ENCODE measurements at regions not wholly inside any gene's neighbourhood (a gene's known extent, or its start where the extent isn't known, plus 50 kb on each side); places are given as distances from the start of the nearest gene placed in this dataset.

DNA sequence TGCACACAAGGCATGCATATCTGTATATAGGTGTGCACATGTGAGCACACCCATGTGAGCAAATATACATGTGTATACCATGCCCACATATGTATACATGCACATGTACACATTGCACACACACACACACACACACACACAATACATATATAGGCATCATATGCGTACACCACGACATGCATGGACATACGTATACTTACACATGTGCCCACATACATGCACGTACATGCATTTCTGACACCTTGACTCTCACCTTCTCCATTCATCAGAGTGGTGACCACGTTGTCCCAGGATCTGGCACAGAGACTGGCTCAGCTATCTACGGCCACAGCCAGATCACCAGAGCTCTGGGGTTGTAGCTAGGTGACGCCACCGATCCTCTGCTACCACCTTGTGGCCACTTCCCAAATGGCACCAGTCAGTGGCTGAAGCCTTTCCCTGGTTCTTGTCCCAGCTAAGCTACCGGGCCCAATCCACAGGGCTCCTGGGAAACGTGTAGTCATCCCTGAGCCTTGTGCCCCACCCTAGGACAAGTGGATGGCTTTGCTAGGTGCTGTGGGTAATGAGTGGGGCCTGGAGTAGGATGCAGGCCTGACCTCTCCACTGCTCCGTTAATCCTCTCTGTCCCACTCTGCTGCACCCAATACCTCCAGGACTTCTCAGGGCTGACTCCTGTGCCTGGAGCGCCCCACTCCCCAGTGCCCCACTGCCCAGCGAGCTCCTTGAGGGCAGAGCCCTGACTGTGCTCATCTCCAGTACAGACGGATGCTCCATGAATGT is 194.4 kb downstream of the RGS3 start:
- Histone ChIP-seq H3K79me1 (replicated peaks; ENCODE audit: low read length, poor library complexity, severe bottlenecking) (no peaks in the 10 kb centered on the region), H2BK15ac (ENCODE audit: low read depth, poor library complexity, severe bottlenecking) (no peak overlapping the region), H3K4me1 (ENCODE audit: control insufficient read depth, insufficient read depth, low read depth, low read length) (peaks cover 2% of the 10 kb centered on the region), H4K8ac (ENCODE audit: low read length) (peak overlapping the region; percentile 62), H3K27ac (ENCODE audit: low read length, poor library complexity, severe bottlenecking) (no peak overlapping the region), H3K9me3 (ENCODE audit: control insufficient read depth, low read length) (no peaks in the 10 kb centered on the region), H2BK120ac (ENCODE audit: low read depth, low read length) (no peak overlapping the region), H3K23ac (ENCODE audit: low read length in 2 of 2) (no peak overlapping the region), H2AK5ac (ENCODE audit: low read length, severe bottlenecking) (no peak overlapping the region), H3K27me3 (ENCODE audit: control insufficient read depth in 1 of 2, insufficient read depth in 1 of 2, low read length in 2 of 2) (peaks cover 0 to 11% of the 10 kb centered on the region in 2 experiments), H2AFZ (ENCODE audit: low read depth, low read length) (peak overlapping the region; percentile 15), H4K91ac (ENCODE audit: low read length) (peak overlapping the region; percentile 13), H2BK12ac (ENCODE audit: low read length in 2 of 2) (peak overlapping the region; percentile 17 to 69), H3K18ac (ENCODE audit: low read depth in 1 of 2, low read length in 2 of 2) (peak overlapping the region in 1 of 2 experiments; percentile 46), H3K9ac (ENCODE audit: low read length) (peak overlapping the region; percentile 44), H3K4me2 (ENCODE audit: low read length, poor library complexity, severe bottlenecking) (no peak overlapping the region), H3K14ac (ENCODE audit: low read length in 2 of 2) (no peak overlapping the region), H3K36me3 (ENCODE audit: control insufficient read depth in 1 of 2, insufficient read depth in 2 of 2, low read depth in 1 of 2, low read length in 2 of 2) (no peaks in the 10 kb centered on the region), H3K4ac (ENCODE audit: low read depth in 1 of 2, low read length in 2 of 2) (no peak overlapping the region), H2BK5ac (ENCODE audit: low read depth, low read length, poor library complexity, severe bottlenecking) (no peak overlapping the region), H3K4me3 (ENCODE audit: insufficient read depth in 1 of 2, low read depth in 1 of 2, low read length in 2 of 2) (no peak overlapping the region)
- peak; percentile 84 for DNase-seq
- 39% methylated on average over 13 of the region's 14 CpGs for WGBS

DNA sequence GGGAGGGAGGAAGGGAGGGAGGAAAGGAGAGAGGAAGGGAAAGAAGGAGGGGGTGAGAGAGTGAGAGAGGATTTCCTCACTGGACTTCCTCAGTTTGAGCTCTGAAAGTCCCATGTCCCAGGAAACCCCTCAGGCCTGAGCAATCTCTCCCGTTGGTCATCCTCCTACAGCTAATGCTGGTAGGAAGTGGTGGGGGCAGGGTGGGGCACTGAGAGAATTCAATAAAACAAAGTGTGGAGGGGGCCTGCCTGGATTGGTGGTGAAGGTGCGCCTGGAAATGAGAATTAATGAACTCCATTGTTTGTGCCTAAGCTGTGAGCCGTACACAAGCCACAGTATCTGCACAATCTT is 195.0 kb downstream of the RGS3 start:
- Histone ChIP-seq H3K4me3 (ENCODE audit: insufficient read depth in 1 of 2, low read depth in 1 of 2, low read length in 2 of 2) (no peak overlapping the region), H3K9ac (ENCODE audit: low read length) (peak overlapping the region; percentile 44), H3K9me3 (ENCODE audit: control insufficient read depth, low read length) (no peaks in the 10 kb centered on the region), H3K36me3 (ENCODE audit: control insufficient read depth in 1 of 2, insufficient read depth in 2 of 2, low read depth in 1 of 2, low read length in 2 of 2) (no peaks in the 10 kb centered on the region), H3K4me1 (ENCODE audit: control insufficient read depth, insufficient read depth, low read depth, low read length) (peaks cover 2% of the 10 kb centered on the region), H2BK5ac (ENCODE audit: low read depth, low read length, poor library complexity, severe bottlenecking) (no peak overlapping the region), H3K4ac (ENCODE audit: low read depth in 1 of 2, low read length in 2 of 2) (no peak overlapping the region), H3K14ac (ENCODE audit: low read length in 2 of 2) (no peak overlapping the region), H2AK5ac (ENCODE audit: low read length, severe bottlenecking) (no peak overlapping the region), H3K23ac (ENCODE audit: low read length in 2 of 2) (no peak overlapping the region), H2BK12ac (ENCODE audit: low read length in 2 of 2) (no peak overlapping the region), H4K8ac (ENCODE audit: low read length) (no peak overlapping the region), H2AFZ (ENCODE audit: low read depth, low read length) (peak overlapping the region; percentile 15), H3K18ac (ENCODE audit: low read depth in 1 of 2, low read length in 2 of 2) (no peak overlapping the region), H3K27ac (ENCODE audit: low read length, poor library complexity, severe bottlenecking) (no peak overlapping the region), H3K4me2 (ENCODE audit: low read length, poor library complexity, severe bottlenecking) (no peak overlapping the region), H2BK120ac (ENCODE audit: low read depth, low read length) (no peak overlapping the region), H3K79me1 (replicated peaks; ENCODE audit: low read length, poor library complexity, severe bottlenecking) (no peaks in the 10 kb centered on the region), H3K27me3 (ENCODE audit: control insufficient read depth in 1 of 2, insufficient read depth in 1 of 2, low read length in 2 of 2) (peaks cover 0 to 17% of the 10 kb centered on the region in 2 experiments), H4K91ac (ENCODE audit: low read length) (no peak overlapping the region), H2BK15ac (ENCODE audit: low read depth, poor library complexity, severe bottlenecking) (no peak overlapping the region)
- peak; percentile 29 for DNase-seq
- 71% methylated on average over 2 of the region's 3 CpGs for WGBS

DNA sequence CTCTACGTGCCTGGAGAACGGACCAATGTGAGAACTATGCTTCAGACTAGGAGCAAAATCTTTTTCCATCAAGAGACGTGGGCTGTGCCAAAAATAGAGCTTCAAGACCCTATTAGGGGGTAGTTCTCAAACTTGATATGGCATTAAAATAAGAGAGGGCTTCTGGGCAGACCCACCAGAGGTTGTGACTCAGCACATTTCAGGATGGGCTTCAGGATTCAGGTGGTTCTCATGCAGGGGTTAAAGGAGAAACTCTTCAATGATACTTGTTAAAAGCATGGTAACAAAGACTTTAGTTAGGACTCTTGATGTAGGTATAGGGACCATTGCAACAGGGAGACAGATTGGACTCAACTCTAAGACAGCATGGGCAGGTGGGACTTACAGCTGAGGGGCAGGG is 195.5 kb downstream of the RGS3 start:
- 75% methylated on average over 3 of the region's 3 CpGs for WGBS
- H3K18ac ChIP-seq (ENCODE audit: low read depth in 1 of 2, low read length in 2 of 2) = no peak overlapping the region
- no peaks in the 10 kb centered on the region for H3K79me1 ChIP-seq (replicated peaks; ENCODE audit: low read length, poor library complexity, severe bottlenecking)
- H2BK120ac ChIP-seq (ENCODE audit: low read depth, low read length) = no peak overlapping the region
- no peak overlapping the region for H3K4me2 ChIP-seq (ENCODE audit: low read length, poor library complexity, severe bottlenecking)
- no peaks in the 10 kb centered on the region for H3K36me3 ChIP-seq (ENCODE audit: control insufficient read depth in 1 of 2, insufficient read depth in 2 of 2, low read depth in 1 of 2, low read length in 2 of 2)
- H3K27ac ChIP-seq (ENCODE audit: low read length, poor library complexity, severe bottlenecking) = no peak overlapping the region
- H3K27me3 ChIP-seq (ENCODE audit: control insufficient read depth in 1 of 2, insufficient read depth in 1 of 2, low read length in 2 of 2) = peaks cover 0 to 19% of the 10 kb centered on the region in 2 experiments
- H2BK15ac ChIP-seq (ENCODE audit: low read depth, poor library complexity, severe bottlenecking) = no peak overlapping the region
- H3K9ac ChIP-seq (ENCODE audit: low read length) = peak overlapping the region; percentile 44
- no peak overlapping the region for H4K91ac ChIP-seq (ENCODE audit: low read length)
- no peak overlapping the region for H3K4me3 ChIP-seq (ENCODE audit: insufficient read depth in 1 of 2, low read depth in 1 of 2, low read length in 2 of 2)
- no peak overlapping the region for H3K14ac ChIP-seq (ENCODE audit: low read length in 2 of 2)
- DNase-seq = no peak
- no peak overlapping the region for H2AK5ac ChIP-seq (ENCODE audit: low read length, severe bottlenecking)
- peaks cover 2% of the 10 kb centered on the region for H3K4me1 ChIP-seq (ENCODE audit: control insufficient read depth, insufficient read depth, low read depth, low read length)
- H3K23ac ChIP-seq (ENCODE audit: low read length in 2 of 2) = no peak overlapping the region
- no peaks in the 10 kb centered on the region for H3K9me3 ChIP-seq (ENCODE audit: control insufficient read depth, low read length)
- H2BK12ac ChIP-seq (ENCODE audit: low read length in 2 of 2) = no peak overlapping the region
- H4K8ac ChIP-seq (ENCODE audit: low read length) = no peak overlapping the region
- H3K4ac ChIP-seq (ENCODE audit: low read depth in 1 of 2, low read length in 2 of 2) = no peak overlapping the region
- no peak overlapping the region for H2BK5ac ChIP-seq (ENCODE audit: low read depth, low read length, poor library complexity, severe bottlenecking)
- H2AFZ ChIP-seq (ENCODE audit: low read depth, low read length) = no peak overlapping the region

DNA sequence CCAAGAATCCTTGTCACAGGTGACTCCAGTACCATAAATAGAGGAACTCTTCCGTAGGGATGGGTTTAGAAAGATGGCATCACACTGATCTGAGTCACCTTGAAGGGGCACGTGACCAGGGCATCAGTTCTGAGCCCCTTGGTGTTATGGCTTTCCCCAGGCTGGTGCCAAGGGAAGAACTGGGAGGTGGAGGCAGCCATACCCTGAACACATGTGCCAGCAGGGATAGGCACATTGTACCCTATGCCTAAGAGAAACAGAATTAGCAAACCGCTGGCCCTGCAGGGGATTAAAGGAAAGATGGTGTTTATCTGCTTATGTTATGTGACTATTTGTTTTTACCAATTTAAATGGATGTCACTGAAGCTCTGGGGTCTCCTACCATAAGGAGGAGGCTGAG is 196.2 kb downstream of the RGS3 start:
- H3K4ac ChIP-seq (ENCODE audit: low read depth in 1 of 2, low read length in 2 of 2) = no peak overlapping the region
- no peak overlapping the region for H3K23ac ChIP-seq (ENCODE audit: low read length in 2 of 2)
- H4K91ac ChIP-seq (ENCODE audit: low read length) = no peak overlapping the region
- WGBS = 78% methylated on average over 3 of the region's 3 CpGs
- no peak overlapping the region for H2BK12ac ChIP-seq (ENCODE audit: low read length in 2 of 2)
- no peak overlapping the region for H2BK15ac ChIP-seq (ENCODE audit: low read depth, poor library complexity, severe bottlenecking)
- no peaks in the 10 kb centered on the region for H3K36me3 ChIP-seq (ENCODE audit: control insufficient read depth in 1 of 2, insufficient read depth in 2 of 2, low read depth in 1 of 2, low read length in 2 of 2)
- no peak overlapping the region for H4K8ac ChIP-seq (ENCODE audit: low read length)
- H2BK120ac ChIP-seq (ENCODE audit: low read depth, low read length) = no peak overlapping the region
- no peaks in the 10 kb centered on the region for H3K9me3 ChIP-seq (ENCODE audit: control insufficient read depth, low read length)
- no peak overlapping the region for H3K18ac ChIP-seq (ENCODE audit: low read depth in 1 of 2, low read length in 2 of 2)
- H2BK5ac ChIP-seq (ENCODE audit: low read depth, low read length, poor library complexity, severe bottlenecking) = no peak overlapping the region
- H3K27ac ChIP-seq (ENCODE audit: low read length, poor library complexity, severe bottlenecking) = no peak overlapping the region
- H2AK5ac ChIP-seq (ENCODE audit: low read length, severe bottlenecking) = no peak overlapping the region
- H2AFZ ChIP-seq (ENCODE audit: low read depth, low read length) = no peak overlapping the region
- H3K79me1 ChIP-seq (replicated peaks; ENCODE audit: low read length, poor library complexity, severe bottlenecking) = no peaks in the 10 kb centered on the region
- H3K4me3 ChIP-seq (ENCODE audit: insufficient read depth in 1 of 2, low read depth in 1 of 2, low read length in 2 of 2) = no peak overlapping the region
- peaks cover 2% of the 10 kb centered on the region for H3K4me1 ChIP-seq (ENCODE audit: control insufficient read depth, insufficient read depth, low read depth, low read length)
- H3K9ac ChIP-seq (ENCODE audit: low read length) = no peak overlapping the region
- DNase-seq = no peak
- no peak overlapping the region for H3K14ac ChIP-seq (ENCODE audit: low read length in 2 of 2)
- no peak overlapping the region for H3K4me2 ChIP-seq (ENCODE audit: low read length, poor library complexity, severe bottlenecking)
- peaks cover 0 to 25% of the 10 kb centered on the region in 2 experiments for H3K27me3 ChIP-seq (ENCODE audit: control insufficient read depth in 1 of 2, insufficient read depth in 1 of 2, low read length in 2 of 2)

All from mesenchymal stem cell (in vitro differentiated cells and primary cell).